ENCODE measurements at regions not wholly inside any gene's neighbourhood (a gene's known extent, or its start where the extent isn't known, plus 50 kb on each side); places are given as distances from the start of the nearest gene placed in this dataset.

DNA sequence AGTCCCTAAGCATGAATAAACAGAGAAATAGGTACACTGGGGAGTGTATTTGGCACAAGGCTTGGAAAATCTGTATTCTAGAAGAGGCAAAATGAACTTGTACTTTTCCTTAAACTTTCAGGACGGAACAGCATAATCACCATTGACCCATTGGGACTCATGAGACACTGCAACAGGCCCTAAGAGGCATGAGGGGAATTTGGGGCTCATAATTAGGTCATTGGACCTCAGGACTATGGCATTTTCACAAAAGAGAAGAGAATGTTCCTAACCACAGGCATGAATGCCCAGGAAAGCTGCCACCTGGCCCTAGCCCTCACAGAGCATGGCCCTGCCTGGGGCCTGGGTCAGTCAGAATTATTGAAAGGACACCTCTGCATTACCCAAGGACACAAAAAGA is 67.9 kb upstream of the PIK3C3 start (continued):
- TF ChIP-seq, protein P1, sequence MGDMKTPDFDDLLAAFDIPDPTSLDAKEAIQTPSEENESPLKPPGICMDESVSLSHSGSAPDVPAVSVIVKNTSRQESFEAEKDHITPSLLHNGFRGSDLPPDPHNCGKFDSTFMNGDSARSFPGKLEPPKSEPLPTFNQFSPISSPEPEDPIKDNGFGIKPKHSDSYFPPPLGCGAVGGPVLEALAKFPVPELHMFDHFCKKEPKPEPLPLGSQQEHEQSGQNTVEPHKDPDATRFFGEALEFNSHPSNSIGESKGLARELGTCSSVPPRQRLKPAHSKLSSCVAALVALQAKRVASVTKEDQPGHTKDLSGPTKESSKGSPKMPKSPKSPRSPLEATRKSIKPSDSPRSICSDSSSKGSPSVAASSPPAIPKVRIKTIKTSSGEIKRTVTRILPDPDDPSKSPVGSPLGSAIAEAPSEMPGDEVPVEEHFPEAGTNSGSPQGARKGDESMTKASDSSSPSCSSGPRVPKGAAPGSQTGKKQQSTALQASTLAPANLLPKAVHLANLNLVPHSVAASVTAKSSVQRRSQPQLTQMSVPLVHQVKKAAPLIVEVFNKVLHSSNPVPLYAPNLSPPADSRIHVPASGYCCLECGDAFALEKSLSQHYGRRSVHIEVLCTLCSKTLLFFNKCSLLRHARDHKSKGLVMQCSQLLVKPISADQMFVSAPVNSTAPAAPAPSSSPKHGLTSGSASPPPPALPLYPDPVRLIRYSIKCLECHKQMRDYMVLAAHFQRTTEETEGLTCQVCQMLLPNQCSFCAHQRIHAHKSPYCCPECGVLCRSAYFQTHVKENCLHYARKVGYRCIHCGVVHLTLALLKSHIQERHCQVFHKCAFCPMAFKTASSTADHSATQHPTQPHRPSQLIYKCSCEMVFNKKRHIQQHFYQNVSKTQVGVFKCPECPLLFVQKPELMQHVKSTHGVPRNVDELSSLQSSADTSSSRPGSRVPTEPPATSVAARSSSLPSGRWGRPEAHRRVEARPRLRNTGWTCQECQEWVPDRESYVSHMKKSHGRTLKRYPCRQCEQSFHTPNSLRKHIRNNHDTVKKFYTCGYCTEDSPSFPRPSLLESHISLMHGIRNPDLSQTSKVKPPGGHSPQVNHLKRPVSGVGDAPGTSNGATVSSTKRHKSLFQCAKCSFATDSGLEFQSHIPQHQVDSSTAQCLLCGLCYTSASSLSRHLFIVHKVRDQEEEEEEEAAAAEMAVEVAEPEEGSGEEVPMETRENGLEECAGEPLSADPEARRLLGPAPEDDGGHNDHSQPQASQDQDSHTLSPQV (IDR thresholded peaks at IDR 0.05): no peak
- no peak for TF ChIP-seq SREBF2 (IDR thresholded peaks at IDR 0.05; ENCODE audit: low read length)

DNA sequence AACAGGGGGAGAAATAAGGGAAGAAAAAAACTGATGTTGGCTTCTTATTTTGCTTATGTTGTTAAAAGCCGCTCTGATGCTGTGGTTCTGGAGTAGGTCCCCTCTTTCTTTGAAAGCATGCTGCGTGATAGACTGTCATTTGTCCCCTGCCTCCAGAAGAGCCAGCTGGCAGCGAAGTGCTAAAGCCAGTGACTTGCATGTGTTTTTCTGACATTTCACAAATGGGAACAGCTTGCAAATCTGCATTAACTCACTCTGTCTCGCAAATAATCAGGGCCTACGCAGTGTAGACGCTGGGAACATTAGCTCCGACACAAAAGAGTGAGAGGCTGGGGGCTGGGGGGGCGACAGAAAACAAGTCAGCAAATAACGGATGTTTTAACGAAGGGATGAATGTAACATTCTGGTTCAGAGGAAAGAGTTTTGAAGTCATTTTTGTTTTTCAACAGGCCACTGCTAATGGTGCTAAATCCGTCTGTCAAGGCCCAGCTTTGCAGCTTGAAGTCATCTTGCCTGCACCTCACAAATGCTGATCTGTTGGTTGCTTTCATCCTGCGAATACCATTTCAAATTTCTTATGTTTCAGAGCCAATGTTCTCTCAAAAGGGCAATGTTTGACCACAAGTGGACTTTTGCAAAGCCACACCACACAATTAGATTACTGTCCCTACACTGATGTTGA is 68.8 kb upstream of the PIK3C3 start:
- ChIA-PET CTCF (no interaction called here), RAD21 (ENCODE audit: unreplicated experiment) (no interaction called here), POLR2A (no interaction called here), SMC1A (ENCODE audit: uncharacterized antibody, unreplicated experiment) (no interaction called here)
- TF ChIP-seq EED (IDR thresholded peaks at IDR 0.05; ENCODE audit: low read depth) (no peak), USF1 (IDR thresholded peaks at IDR 0.05; ENCODE audit: borderline replicate concordance, extremely low read length, insufficient read depth, low read depth, low read length) (no peak), ATF2 (IDR thresholded peaks at IDR 0.05; ENCODE audit: low read length) (no peak), TAF1 (IDR thresholded peaks at IDR 0.05; ENCODE audit: borderline replicate concordance, low read depth, low read length) (no peak), NR2C1 (IDR thresholded peaks at IDR 0.05) (no peak), MYC (IDR thresholded peaks at IDR 0.05; ENCODE audit: insufficient read depth, insufficient read length, insufficient replicate concordance, low read length, severe bottlenecking) (no peak)
- Histone ChIP-seq H3K4me3 (no peak overlapping the region), H4K20me1 (ENCODE audit: control insufficient read depth, insufficient read depth) (no peaks in the 10 kb centered on the region), H3K27me3 (replicated peaks in 1 of 2; ENCODE audit: control insufficient read depth in 2 of 2, insufficient read depth in 2 of 2, low read length in 1 of 2) (no peaks in the 10 kb centered on the region; a peak in 1 of 4 replicates), H3K9me3 (replicated peaks; ENCODE audit: control insufficient read depth, insufficient read depth, low read length) (no peaks in the 10 kb centered on the region), H3K4me2 (ENCODE audit: control insufficient read depth, insufficient read depth) (no peak overlapping the region), H3K27ac (ENCODE audit: control insufficient read depth, insufficient read depth) (no peak overlapping the region), H3K36me3 (ENCODE audit: control insufficient read depth in 2 of 2, insufficient read depth in 2 of 2, low read length in 1 of 2) (no peaks in the 10 kb centered on the region), H2AFZ (ENCODE audit: control insufficient read depth, low read depth, low read length) (no peak overlapping the region), H3K9ac (ENCODE audit: control insufficient read depth, insufficient read depth, low read length) (no peak overlapping the region), H3K4me1 (ENCODE audit: control insufficient read depth, insufficient read depth, low read length) (no peaks in the 10 kb centered on the region), H3K79me2 (ENCODE audit: control insufficient read depth, insufficient read depth, low read length) (no peaks in the 10 kb centered on the region)
- BruUV-seq (replicated peaks): no TSS peak
- ATAC-seq (no peak), DNase-seq (ENCODE audit: low read depth, low spot score) (no peak), FAIRE-seq (no peak)
- WGBS (ENCODE audit: insufficient coverage, insufficient replicate concordance, low lambda C conversion rate, missing lambda C conversion rate): 31% methylated on average over 12 of the region's 12 CpGs
- in situ Hi-C loops (cut with MboI): no loop called here
- intact Hi-C loops (cut with micrococcal nuclease; ENCODE audit: unreplicated experiment): no loop called here

Data from GM12878 (cell line).